Esophagus muscularis mucosa (tissue), 4 donors: ENCODE measurements at regions not wholly inside any gene's neighbourhood (a gene's known extent, or its start where the extent isn't known, plus 50 kb on each side); places are given as distances from the start of the nearest gene placed in this dataset.

Experiments used
- DNase-seq: peaks from one replicate; pipeline ENCODE4 v3.0.0-alpha.2; 2017; ENCODE audit errors: extremely low spot score
- H3K27ac ChIP-seq, 4 donors: fragments of 200-600 bp; sonication (generic); replicated peaks in 1 of 4; 1 replicate in 3 of 4; 2 replicates in 1 of 4; pipeline ENCODE4 v1.5.1; 2016 to 2019; ENCODE audit warnings: mild to moderate bottlenecking in 1 of 4
- H3K27me3 ChIP-seq, 4 donors: fragments of 200-600 bp; sonication (generic); one replicate each; pipeline versions ENCODE4 v1.5.1 to v1.6.0; 2016 to 2019
- H3K36me3 ChIP-seq, 4 donors: fragments of 200-600 bp; sonication (generic); one replicate each; pipeline ENCODE4 v1.5.1; 2016 to 2019
- H3K4me1 ChIP-seq, 4 donors: fragments of 200-600 bp; sonication (generic); one replicate each; pipeline ENCODE4 v1.5.1; 2016 to 2019
- H3K4me3 ChIP-seq, 4 donors: fragments of 200-600 bp; sonication (generic); 1 replicate in 2 of 4; 2 replicates in 2 of 4; pipeline ENCODE4 v1.5.1; 2016 to 2019; ENCODE audit warnings: mild to moderate bottlenecking in 4 of 4, moderate library complexity in 1 of 4
- H3K9me3 ChIP-seq, 4 donors: fragments of 200-600 bp; sonication (generic); 1 replicate in 3 of 4; 2 replicates in 1 of 4; pipeline ENCODE4 v1.5.1; 2016 to 2019
- EP300 ChIP-seq: sonication (generic); formaldehyde crosslinking; IDR thresholded peaks from one replicate; pipeline ENCODE4 v1.6.1; 2017; ENCODE audit warnings: antibody characterized with exemption
- POLR2A ChIP-seq: fragments of 450-650 bp; IDR thresholded peaks from one replicate; pipeline ENCODE4 v1.6.1; 2017; ENCODE audit warnings: antibody characterized with exemption, moderate library complexity, mild to moderate bottlenecking, low read depth
- POLR2AphosphoS5 ChIP-seq, 2 donors: sonication (generic); formaldehyde crosslinking; IDR thresholded peaks; one replicate each; pipeline ENCODE4 v1.6.1; 2017; ENCODE audit warnings: antibody characterized with exemption in 2 of 2
- WGBS: methylation state at CpG from one replicate; pipeline ENCODE4 v1.1.5; 2018; 5-methylcytosine and 5-hydroxymethylcytosine counted together
- intact Hi-C: fragments of 100-400 bp; cut with DNase I; formaldehyde crosslinking; loops from one replicate; pipeline ENCODE4 v1.15.1; 2023
- TF ChIP-seq, protein P1 (sequence below), 3 experiments: fragments of 200-600 bp in 2 of 3; fragments of 450-650 bp in 1 of 3; sonication (generic) in 2 of 3; IDR thresholded peaks; one replicate each; pipeline ENCODE4 v1.5.1; 2017 to 2019; ENCODE audit warnings: antibody characterized with exemption in 3 of 3, mild to moderate bottlenecking in 2 of 3, moderate library complexity in 1 of 3

DNA sequence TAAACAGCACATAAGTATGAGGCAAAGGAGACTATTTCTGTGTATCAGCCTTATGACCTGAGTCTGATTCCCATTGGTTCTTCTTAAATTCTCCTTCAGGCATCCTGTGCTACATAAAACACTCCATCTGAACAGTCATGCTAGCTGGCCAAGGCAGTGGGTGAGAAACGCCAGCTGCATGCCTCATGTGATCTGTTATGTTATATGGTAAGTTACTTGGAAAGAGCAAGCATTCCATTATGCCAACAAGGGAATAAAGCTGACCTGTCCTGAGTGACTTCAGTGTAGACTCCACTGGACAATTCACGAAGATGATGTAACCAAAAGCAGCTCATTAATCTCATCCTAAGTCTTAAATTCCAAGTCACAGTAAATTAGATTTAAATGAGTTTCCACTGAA is 216.5 kb upstream of the FN1 start:
- Histone ChIP-seq H3K27me3 (no peaks in the 10 kb centered on the region), H3K27ac (peak overlapping the region; percentile 51 to 77 (median 70)), H3K4me3 (no peak overlapping the region), H3K4me1 (peaks cover 0 to 38% (median 36%) of the 10 kb centered on the region in 4 donors), H3K9me3 (no peaks in the 10 kb centered on the region), H3K36me3 (no peaks in the 10 kb centered on the region)
- intact Hi-C loops: no loop called here
- TF ChIP-seq EP300 (peak; percentile 47), POLR2A (no peak), POLR2AphosphoS5 (IDR thresholded peaks at IDR 0.05) (peak in 1 of 2 donors; percentile 32)
- TF ChIP-seq, protein P1, sequence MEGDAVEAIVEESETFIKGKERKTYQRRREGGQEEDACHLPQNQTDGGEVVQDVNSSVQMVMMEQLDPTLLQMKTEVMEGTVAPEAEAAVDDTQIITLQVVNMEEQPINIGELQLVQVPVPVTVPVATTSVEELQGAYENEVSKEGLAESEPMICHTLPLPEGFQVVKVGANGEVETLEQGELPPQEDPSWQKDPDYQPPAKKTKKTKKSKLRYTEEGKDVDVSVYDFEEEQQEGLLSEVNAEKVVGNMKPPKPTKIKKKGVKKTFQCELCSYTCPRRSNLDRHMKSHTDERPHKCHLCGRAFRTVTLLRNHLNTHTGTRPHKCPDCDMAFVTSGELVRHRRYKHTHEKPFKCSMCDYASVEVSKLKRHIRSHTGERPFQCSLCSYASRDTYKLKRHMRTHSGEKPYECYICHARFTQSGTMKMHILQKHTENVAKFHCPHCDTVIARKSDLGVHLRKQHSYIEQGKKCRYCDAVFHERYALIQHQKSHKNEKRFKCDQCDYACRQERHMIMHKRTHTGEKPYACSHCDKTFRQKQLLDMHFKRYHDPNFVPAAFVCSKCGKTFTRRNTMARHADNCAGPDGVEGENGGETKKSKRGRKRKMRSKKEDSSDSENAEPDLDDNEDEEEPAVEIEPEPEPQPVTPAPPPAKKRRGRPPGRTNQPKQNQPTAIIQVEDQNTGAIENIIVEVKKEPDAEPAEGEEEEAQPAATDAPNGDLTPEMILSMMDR (IDR thresholded peaks at IDR 0.05): no peak
- DNase-seq: no peak
- 49% methylated on average over 2 of the region's 2 CpGs for WGBS

DNA sequence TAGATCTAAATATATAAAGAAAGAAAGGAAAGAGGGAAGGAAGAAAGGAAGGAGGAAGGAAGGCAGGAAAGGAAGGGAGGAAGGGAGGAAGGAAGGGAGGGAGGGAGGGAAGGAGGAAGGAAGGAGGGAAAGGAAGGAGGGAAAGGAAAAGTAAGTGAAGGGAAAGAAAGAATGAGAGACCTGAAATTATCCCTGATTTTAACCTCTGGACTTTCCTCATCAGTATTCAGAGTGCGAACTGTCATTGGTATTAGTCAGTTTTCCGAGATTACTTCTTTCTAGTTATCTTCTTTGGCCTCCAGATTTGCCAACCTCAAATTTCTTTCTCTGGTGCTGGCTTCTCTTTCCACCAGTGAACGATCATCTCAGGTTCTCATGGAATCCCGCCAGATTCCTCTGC is 215.5 kb upstream of the FN1 start:
- TF ChIP-seq POLR2A: no peak
- no peak for TF ChIP-seq POLR2AphosphoS5 (IDR thresholded peaks at IDR 0.05)
- TF ChIP-seq EP300: no peak
- TF ChIP-seq, protein P1 (IDR thresholded peaks at IDR 0.05): no peak
- Histone ChIP-seq H3K4me1 (peaks cover 0 to 37% (median 34%) of the 10 kb centered on the region in 4 donors), H3K36me3 (no peaks in the 10 kb centered on the region), H3K27me3 (no peaks in the 10 kb centered on the region), H3K9me3 (no peaks in the 10 kb centered on the region), H3K27ac (peak overlapping the region in 1 of 4 donors; percentile 74), H3K4me3 (no peak overlapping the region)
- intact Hi-C loops: no loop called here
- WGBS: 96% methylated on average over 4 of the region's 4 CpGs
- DNase-seq: no peak

DNA sequence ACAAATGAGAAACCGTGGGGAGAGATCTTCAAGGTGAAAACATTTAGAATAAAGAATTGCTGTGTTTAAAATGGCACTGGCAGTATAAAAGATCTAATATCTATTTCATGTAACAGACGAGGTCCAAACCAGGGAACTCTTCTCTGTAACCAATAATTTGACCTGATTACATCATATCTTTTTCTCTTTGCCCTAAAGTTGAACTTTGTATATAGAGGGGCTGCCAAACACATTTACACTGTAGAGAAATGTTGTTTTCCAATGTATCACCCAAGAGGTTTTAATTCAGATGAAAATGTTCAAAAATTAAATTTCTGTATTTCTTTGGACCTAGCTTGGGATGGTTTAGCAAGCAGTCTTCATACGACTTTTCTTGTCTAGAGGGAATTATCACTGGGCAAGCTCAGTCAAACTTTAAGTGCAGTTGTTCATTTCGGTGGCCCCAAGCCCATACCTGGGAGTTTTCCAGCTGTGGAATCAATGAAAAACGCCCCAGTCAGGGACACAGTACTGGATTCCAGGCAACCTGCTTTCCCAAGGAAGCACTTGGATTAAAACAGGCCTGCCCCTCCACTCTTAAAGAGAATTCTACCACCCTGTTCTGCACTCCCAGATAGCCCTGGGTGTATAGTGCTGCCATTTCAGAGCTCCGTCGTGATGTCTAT is 208.5 kb upstream of the FN1 start:
- DNase-seq: no peak

DNA sequence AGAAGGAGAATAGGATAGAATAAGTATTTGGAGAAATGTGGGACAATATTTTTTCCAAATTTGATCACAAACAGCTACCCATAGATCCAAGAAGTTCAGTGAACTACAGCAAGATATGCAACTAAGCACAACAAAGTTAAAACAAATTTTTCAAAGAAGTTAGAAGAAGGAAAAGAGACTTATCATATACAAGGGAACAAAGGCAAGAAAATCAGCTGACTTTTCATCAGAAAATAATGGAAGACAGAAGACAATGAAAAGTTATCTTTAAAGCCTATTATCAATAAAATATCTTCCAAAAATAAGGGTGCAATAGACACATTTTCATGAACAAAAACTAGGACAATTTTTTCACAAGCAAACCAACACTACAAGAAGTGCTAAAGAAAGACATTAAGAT is 202.8 kb upstream of the FN1 start:
- Histone ChIP-seq H3K36me3 (no peaks in the 10 kb centered on the region), H3K4me1 (peaks cover 0 to 12% (median 5%) of the 10 kb centered on the region in 4 donors), H3K27me3 (no peaks in the 10 kb centered on the region), H3K9me3 (peaks cover 0 to 6% (median under 1%) of the 10 kb centered on the region in 4 donors), H3K27ac (no peak overlapping the region), H3K4me3 (no peak overlapping the region)
- intact Hi-C loops: no loop called here
- DNase-seq: no peak
- TF ChIP-seq EP300 (no peak), POLR2A (no peak), POLR2AphosphoS5 (IDR thresholded peaks at IDR 0.05) (no peak)
- TF ChIP-seq, protein P1 (IDR thresholded peaks at IDR 0.05): no peak

More for the DNA sequence above, 208.5 kb upstream of the FN1 start:
- intact Hi-C loops: no loop called here
- no peaks in the 10 kb centered on the region for H3K9me3 ChIP-seq
- TF ChIP-seq, protein P1 (IDR thresholded peaks at IDR 0.05): no peak
- no peak for TF ChIP-seq EP300
- TF ChIP-seq POLR2A: no peak
- TF ChIP-seq POLR2AphosphoS5 (IDR thresholded peaks at IDR 0.05): no peak
- H3K4me3 ChIP-seq: no peak overlapping the region
- WGBS: 80% methylated on average over 7 of the region's 7 CpGs
- no peak overlapping the region for H3K27ac ChIP-seq
- H3K27me3 ChIP-seq: no peaks in the 10 kb centered on the region
- H3K4me1 ChIP-seq: peaks cover 0 to 3% (median 0%) of the 10 kb centered on the region in 4 donors
- H3K36me3 ChIP-seq: no peaks in the 10 kb centered on the region

DNA sequence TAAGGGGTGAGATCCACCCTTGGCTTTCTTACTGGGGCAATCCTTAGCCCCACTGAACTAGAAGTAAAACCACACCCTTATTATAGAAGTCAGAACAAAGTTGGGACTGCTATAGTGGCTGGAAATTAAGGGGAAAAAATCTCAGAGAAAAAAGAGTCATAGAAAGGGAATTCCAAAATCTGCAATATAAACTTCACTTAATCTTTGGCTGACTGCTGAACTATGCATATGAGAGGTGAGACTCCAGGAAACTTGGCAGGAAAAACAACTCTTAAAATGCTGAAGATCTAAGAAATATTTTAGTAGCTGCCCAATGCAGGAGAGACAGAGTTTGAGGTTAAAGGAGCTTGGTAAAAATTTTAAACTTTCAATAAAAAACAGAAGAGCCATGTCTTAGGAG is 201.8 kb upstream of the FN1 start:
- Histone ChIP-seq H3K36me3 (no peaks in the 10 kb centered on the region), H3K27me3 (no peaks in the 10 kb centered on the region), H3K27ac (no peak overlapping the region), H3K4me3 (no peak overlapping the region), H3K4me1 (peaks cover 0 to 12% (median 5%) of the 10 kb centered on the region in 4 donors), H3K9me3 (peaks cover 0 to 11% (median 9%) of the 10 kb centered on the region in 4 donors)
- no peak for DNase-seq
- TF ChIP-seq, protein P1 (IDR thresholded peaks at IDR 0.05): no peak
- TF ChIP-seq EP300: no peak
- TF ChIP-seq POLR2AphosphoS5 (IDR thresholded peaks at IDR 0.05): no peak
- no peak for TF ChIP-seq POLR2A
- intact Hi-C loops: no loop called here
